ENCODE measurements at regions not wholly inside any gene's neighbourhood (a gene's known extent, or its start where the extent isn't known, plus 50 kb on each side); places are given as distances from the start of the nearest gene placed in this dataset.
A peak's percentile ranks its signal among the peaks of the same experiment; 100 is the strongest.

DNA sequence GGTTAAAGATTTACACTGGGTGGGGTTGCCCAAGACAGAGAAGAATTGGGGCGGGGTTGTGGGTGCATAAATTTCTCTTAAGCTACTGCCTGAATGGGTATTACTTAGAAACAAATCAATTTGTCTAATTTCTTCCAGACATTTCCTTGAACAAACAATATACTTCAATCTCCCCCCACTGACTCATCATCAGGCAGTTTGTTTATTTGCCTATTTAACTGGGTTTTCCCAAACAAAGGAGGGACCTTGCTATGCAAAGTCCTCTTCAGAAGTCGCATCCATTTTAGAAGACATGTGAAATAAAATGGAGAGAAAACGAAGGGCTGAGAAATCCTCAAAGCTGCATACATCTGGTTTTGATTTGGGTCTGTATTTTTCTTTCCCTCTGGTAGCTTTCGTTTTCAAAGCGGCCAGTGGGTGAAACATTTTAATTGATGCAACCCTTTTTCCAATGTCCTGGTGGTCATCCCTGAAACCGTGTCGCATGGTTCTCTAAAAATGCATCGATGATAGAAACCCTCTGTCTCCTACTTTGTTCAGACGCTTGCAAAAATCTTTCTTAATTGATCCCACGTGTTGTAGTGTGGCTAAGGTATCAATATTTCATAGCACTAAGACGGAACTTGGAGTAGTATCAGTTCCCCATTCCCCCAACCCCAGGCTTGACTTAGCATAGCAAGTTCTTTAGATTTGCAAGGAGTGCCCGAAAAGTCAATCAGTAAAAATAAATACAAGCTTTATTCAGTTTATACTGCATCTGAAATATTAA is 115.1 kb upstream of the MXRA5 start:
- DNase-seq (ENCODE audit: low read depth) = peak; percentile 8
- no peak overlapping the region for H3K4me3 ChIP-seq (ENCODE audit: low read depth, low read length)
- TF ChIP-seq, protein P1, sequence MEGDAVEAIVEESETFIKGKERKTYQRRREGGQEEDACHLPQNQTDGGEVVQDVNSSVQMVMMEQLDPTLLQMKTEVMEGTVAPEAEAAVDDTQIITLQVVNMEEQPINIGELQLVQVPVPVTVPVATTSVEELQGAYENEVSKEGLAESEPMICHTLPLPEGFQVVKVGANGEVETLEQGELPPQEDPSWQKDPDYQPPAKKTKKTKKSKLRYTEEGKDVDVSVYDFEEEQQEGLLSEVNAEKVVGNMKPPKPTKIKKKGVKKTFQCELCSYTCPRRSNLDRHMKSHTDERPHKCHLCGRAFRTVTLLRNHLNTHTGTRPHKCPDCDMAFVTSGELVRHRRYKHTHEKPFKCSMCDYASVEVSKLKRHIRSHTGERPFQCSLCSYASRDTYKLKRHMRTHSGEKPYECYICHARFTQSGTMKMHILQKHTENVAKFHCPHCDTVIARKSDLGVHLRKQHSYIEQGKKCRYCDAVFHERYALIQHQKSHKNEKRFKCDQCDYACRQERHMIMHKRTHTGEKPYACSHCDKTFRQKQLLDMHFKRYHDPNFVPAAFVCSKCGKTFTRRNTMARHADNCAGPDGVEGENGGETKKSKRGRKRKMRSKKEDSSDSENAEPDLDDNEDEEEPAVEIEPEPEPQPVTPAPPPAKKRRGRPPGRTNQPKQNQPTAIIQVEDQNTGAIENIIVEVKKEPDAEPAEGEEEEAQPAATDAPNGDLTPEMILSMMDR (IDR thresholded peaks at IDR 0.05; ENCODE audit: insufficient read depth, low read depth, low read length, missing control alignments) = no peak

DNA sequence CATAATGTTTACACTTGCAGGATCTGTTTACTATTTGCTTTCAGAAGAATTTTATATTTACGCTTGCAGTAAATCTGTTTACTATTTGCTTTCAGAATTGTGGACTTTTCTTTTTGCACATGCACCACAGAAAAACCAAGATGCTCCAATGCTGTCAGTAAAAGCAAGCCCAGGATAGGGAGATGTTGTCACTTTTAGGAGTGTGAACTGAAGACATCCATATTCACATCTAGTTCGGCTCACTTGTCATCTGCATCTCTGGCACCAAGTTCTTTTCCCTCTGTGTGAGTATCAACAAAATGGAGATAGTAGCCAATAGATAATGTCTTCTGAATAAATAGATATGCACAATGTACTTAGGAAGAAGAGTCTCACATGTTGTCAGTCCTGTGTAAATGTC is 109.3 kb upstream of the MXRA5 start:
- no peak overlapping the region for H3K4me3 ChIP-seq (ENCODE audit: low read depth, low read length)
- TF ChIP-seq, protein P1 (IDR thresholded peaks at IDR 0.05; ENCODE audit: insufficient read depth, low read depth, low read length, missing control alignments) = no peak
- DNase-seq (ENCODE audit: low read depth) = no peak

DNA sequence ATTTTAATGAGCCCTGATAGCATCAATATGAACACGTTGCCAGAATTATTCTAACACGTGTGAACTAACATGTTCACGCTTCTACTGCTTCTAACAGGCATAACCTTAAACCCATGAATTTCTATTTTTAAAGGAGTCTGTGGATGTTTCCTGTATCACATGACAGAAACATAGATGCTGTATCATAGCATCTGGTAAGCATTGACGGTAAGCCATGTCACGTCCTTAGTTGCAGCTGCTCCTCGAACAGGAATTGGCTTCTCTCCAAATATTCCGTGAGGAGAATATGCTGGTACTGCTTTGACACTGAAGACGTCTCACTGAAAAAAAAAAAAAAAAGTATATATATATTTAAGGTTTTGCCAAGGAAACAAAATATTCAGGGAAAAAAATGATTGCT is 105.1 kb upstream of the MXRA5 start:
- no peak overlapping the region for H3K4me3 ChIP-seq (ENCODE audit: low read depth, low read length)
- DNase-seq (ENCODE audit: low read depth) = no peak
- TF ChIP-seq, protein P1 (IDR thresholded peaks at IDR 0.05; ENCODE audit: insufficient read depth, low read depth, low read length, missing control alignments) = no peak

DNA sequence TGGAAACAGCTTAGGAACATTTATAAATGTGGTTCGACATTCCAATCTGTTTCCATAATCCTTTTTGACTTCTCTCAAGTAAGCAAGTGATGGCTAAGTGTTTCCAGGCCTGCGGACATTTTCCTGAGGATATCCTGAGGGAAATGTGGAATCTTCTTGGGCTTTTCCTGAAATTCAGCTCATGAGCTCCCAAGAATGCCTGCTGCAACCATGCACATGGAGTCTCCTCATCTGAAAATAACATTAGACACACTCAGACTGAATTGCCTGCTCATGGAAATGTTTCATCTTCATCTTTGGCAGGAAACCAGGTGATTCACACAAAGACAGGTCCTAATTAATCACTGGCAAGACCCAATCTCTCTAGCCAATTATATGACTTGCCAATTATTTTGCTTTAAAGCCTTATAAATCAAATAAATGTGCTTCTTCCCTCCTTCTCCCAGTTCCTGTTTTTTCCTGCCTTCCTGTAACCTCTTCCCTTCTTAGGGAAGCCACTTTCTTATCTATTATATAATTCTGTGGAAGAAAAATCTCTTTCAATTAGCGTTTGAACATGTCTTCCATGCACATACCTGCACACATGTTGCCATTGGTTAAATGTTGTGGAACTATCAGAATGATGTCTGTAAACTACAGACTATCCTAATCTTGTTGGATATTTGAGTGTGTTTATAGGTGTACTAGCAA is 104.6 kb upstream of the MXRA5 start:
- H3K4me3 ChIP-seq (ENCODE audit: low read depth, low read length) = no peak overlapping the region
- DNase-seq (ENCODE audit: low read depth) = no peak
- TF ChIP-seq, protein P1 (IDR thresholded peaks at IDR 0.05; ENCODE audit: insufficient read depth, low read depth, low read length, missing control alignments) = no peak

DNA sequence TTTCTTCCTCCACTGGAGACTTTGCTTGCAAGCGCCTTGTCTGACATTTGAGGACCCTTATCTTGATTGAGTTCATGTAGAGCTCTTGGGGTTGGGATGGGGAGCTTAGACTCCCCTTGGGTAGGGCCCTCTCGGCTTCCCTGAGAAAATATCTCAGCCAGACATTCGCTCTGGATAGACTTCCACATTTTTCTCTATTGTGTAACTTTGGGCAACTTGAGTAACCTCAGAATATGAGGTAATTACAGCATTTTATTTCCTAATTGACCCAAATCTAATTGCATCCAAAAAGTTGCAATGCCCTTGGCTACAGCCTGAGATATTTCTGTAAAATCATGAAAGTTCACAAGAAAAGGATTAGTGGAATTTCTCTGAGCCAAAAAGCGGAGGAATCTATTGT is 102.8 kb upstream of the MXRA5 start:
- H3K4me3 ChIP-seq (ENCODE audit: low read depth, low read length) = no peak overlapping the region
- TF ChIP-seq, protein P1 (IDR thresholded peaks at IDR 0.05; ENCODE audit: insufficient read depth, low read depth, low read length, missing control alignments) = no peak
- no peak for DNase-seq (ENCODE audit: low read depth)

DNA sequence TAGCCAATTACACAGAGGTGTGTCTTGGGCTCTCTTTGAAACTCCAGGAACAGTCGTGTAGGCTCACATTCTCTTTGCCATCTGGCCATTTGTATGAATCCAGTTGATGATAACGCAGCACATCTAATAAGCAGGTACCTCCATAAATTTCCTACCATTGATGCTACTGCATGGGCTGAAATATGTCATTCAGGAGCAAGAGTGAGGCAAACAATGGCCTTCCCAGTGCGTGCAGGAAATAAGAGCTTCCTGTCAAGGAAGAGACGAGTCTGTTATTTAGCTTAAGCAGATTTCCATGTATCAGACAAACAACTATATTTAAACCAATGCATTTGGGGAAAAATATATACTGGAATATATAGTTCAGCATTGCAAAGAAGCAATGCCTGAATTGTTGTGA is 102.1 kb upstream of the MXRA5 start:
- no peak for DNase-seq (ENCODE audit: low read depth)
- TF ChIP-seq, protein P1 (IDR thresholded peaks at IDR 0.05; ENCODE audit: insufficient read depth, low read depth, low read length, missing control alignments) = no peak
- no peak overlapping the region for H3K4me3 ChIP-seq (ENCODE audit: low read depth, low read length)
